ENCODE measurements at regions not wholly inside any gene's neighbourhood (a gene's known extent, or its start where the extent isn't known, plus 50 kb on each side); places are given as distances from the start of the nearest gene placed in this dataset.

GRCh38 chr18:38006541-38006940 is 440.9 kb upstream of the CELF4 start:
- no peak overlapping the region for H3K4me3 ChIP-seq (ENCODE audit: low read depth, low read length)
- no peaks in the 10 kb centered on the region for H3K9me3 ChIP-seq
- BruUV-seq (replicated peaks): no TSS peak
- ChIA-PET CTCF (no interaction called here), POLR2A (no interaction called here)
- H3K36me3 Mint-ChIP-seq (ENCODE audit: insufficient read depth, unreplicated experiment): no peaks in the 10 kb centered on the region
- no peaks in the 10 kb centered on the region for H3K4me1 ChIP-seq
- H3K27ac Mint-ChIP-seq (ENCODE audit: unreplicated experiment): no peak overlapping the region
- H3K27me3 ChIP-seq (replicated peaks; ENCODE audit: control insufficient read depth, insufficient read depth, low read length): no peaks in the 10 kb centered on the region
- no peaks in the 10 kb centered on the region for H3K4me1 Mint-ChIP-seq (ENCODE audit: low read depth, unreplicated experiment)
- intact Hi-C loops (cut with micrococcal nuclease; ENCODE audit: unreplicated experiment): no loop called here
- H3K4me3 Mint-ChIP-seq (ENCODE audit: unreplicated experiment): no peak overlapping the region
- peaks cover 6% of the 10 kb centered on the region for H3K27me3 Mint-ChIP-seq (ENCODE audit: insufficient read depth, unreplicated experiment)
- H3K9me3 Mint-ChIP-seq (ENCODE audit: unreplicated experiment): no peaks in the 10 kb centered on the region
- no peaks in the 10 kb centered on the region for H3K36me3 ChIP-seq (ENCODE audit: control insufficient read depth, insufficient read depth, low read length)
- no peak for DNase-seq
- TF ChIP-seq CTCF (IDR thresholded peaks at IDR 0.05; ENCODE audit: insufficient read depth in 1 of 2, low read depth in 1 of 2, low read length in 1 of 2, severe bottlenecking in 1 of 2, unreplicated experiment in 1 of 2): no peak

GRCh38 chr18:37997695-37998094 is 432.1 kb upstream of the CELF4 start:
- H3K4me3 ChIP-seq (ENCODE audit: low read depth, low read length): no peak overlapping the region
- peaks cover 12% of the 10 kb centered on the region for H3K27me3 Mint-ChIP-seq (ENCODE audit: insufficient read depth, unreplicated experiment)

GRCh38 chr18:37987901-37988300 is 422.3 kb upstream of the CELF4 start:
- Mint-ChIP-seq H3K27me3 (ENCODE audit: insufficient read depth, unreplicated experiment) (peaks cover 14% of the 10 kb centered on the region), H3K9me3 (ENCODE audit: unreplicated experiment) (no peaks in the 10 kb centered on the region), H3K4me3 (ENCODE audit: unreplicated experiment) (no peak overlapping the region), H3K27ac (ENCODE audit: unreplicated experiment) (no peak overlapping the region), H3K4me1 (ENCODE audit: low read depth, unreplicated experiment) (no peaks in the 10 kb centered on the region), H3K36me3 (ENCODE audit: insufficient read depth, unreplicated experiment) (no peaks in the 10 kb centered on the region)
- H3K9me3 ChIP-seq: no peaks in the 10 kb centered on the region
- ChIA-PET POLR2A (no interaction called here), CTCF (no interaction called here)
- intact Hi-C loops (cut with micrococcal nuclease; ENCODE audit: unreplicated experiment): no loop called here
- DNase-seq: no peak
- BruUV-seq (replicated peaks): no TSS peak
- no peaks in the 10 kb centered on the region for H3K27me3 ChIP-seq (replicated peaks; ENCODE audit: control insufficient read depth, insufficient read depth, low read length)
- no peak overlapping the region for H3K4me3 ChIP-seq (ENCODE audit: low read depth, low read length)
- no peak for TF ChIP-seq CTCF (IDR thresholded peaks at IDR 0.05; ENCODE audit: insufficient read depth in 1 of 2, low read depth in 1 of 2, low read length in 1 of 2, severe bottlenecking in 1 of 2, unreplicated experiment in 1 of 2)
- H3K4me1 ChIP-seq: no peaks in the 10 kb centered on the region
- H3K36me3 ChIP-seq (ENCODE audit: control insufficient read depth, insufficient read depth, low read length): no peaks in the 10 kb centered on the region

More at GRCh38 chr18:37997695-37998094, 432.1 kb upstream of the CELF4 start:
- DNase-seq: no peak
- intact Hi-C loops (cut with micrococcal nuclease; ENCODE audit: unreplicated experiment): no loop called here
- CTCF ChIA-PET: no interaction called here
- POLR2A ChIA-PET: no interaction called here
- Histone ChIP-seq H3K9me3 (no peaks in the 10 kb centered on the region), H3K27me3 (replicated peaks; ENCODE audit: control insufficient read depth, insufficient read depth, low read length) (no peaks in the 10 kb centered on the region), H3K4me1 (no peaks in the 10 kb centered on the region), H3K36me3 (ENCODE audit: control insufficient read depth, insufficient read depth, low read length) (no peaks in the 10 kb centered on the region)
- Mint-ChIP-seq H3K36me3 (ENCODE audit: insufficient read depth, unreplicated experiment) (no peaks in the 10 kb centered on the region), H3K4me1 (ENCODE audit: low read depth, unreplicated experiment) (no peaks in the 10 kb centered on the region), H3K4me3 (ENCODE audit: unreplicated experiment) (no peak overlapping the region), H3K27ac (ENCODE audit: unreplicated experiment) (no peak overlapping the region), H3K9me3 (ENCODE audit: unreplicated experiment) (no peaks in the 10 kb centered on the region)
- TF ChIP-seq CTCF (IDR thresholded peaks at IDR 0.05; ENCODE audit: insufficient read depth in 1 of 2, low read depth in 1 of 2, low read length in 1 of 2, severe bottlenecking in 1 of 2, unreplicated experiment in 1 of 2): no peak
- BruUV-seq (replicated peaks): no TSS peak

Measured in Caco-2 (cell line).